ENCODE measurements at regions not wholly inside any gene's neighbourhood (a gene's known extent, or its start where the extent isn't known, plus 50 kb on each side); places are given as distances from the start of the nearest gene placed in this dataset.

DNA sequence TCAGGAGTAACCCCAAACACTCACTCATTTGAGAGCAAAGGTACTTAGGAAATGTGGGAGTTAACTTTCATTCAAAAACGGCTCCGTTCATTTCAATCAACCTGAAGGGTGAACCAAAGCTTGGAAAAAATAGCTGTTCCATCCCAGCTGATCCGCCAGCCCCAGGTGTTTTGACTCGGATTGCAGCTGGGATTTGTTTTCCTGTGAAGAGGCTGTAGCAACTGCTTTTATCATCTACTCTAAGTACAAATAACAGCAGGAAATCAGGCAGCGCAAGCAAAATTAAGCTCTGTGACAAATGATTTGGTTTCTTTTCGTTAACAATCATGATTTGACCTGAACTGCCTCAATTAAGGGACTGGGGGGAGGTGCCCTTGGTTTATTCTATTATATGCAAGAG lies 154.7 kb downstream of the BEND2 start:
- no peak for DNase-seq (ENCODE audit: low read depth, low spot score)
- Mint-ChIP-seq H3K27ac (ENCODE audit: unreplicated experiment) (no peak overlapping the region), H3K4me3 (no peak overlapping the region), H3K4me1 (peaks cover 7% of the 10 kb centered on the region), H3K9me3 (peaks cover 3% of the 10 kb centered on the region), H3K36me3 (ENCODE audit: low read depth) (peaks cover 4% of the 10 kb centered on the region), H3K27me3 (ENCODE audit: low read depth) (no peaks in the 10 kb centered on the region)
- TF ChIP-seq, protein P1, sequence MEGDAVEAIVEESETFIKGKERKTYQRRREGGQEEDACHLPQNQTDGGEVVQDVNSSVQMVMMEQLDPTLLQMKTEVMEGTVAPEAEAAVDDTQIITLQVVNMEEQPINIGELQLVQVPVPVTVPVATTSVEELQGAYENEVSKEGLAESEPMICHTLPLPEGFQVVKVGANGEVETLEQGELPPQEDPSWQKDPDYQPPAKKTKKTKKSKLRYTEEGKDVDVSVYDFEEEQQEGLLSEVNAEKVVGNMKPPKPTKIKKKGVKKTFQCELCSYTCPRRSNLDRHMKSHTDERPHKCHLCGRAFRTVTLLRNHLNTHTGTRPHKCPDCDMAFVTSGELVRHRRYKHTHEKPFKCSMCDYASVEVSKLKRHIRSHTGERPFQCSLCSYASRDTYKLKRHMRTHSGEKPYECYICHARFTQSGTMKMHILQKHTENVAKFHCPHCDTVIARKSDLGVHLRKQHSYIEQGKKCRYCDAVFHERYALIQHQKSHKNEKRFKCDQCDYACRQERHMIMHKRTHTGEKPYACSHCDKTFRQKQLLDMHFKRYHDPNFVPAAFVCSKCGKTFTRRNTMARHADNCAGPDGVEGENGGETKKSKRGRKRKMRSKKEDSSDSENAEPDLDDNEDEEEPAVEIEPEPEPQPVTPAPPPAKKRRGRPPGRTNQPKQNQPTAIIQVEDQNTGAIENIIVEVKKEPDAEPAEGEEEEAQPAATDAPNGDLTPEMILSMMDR (conservative IDR thresholded peaks at IDR 0.05): no peak

DNA sequence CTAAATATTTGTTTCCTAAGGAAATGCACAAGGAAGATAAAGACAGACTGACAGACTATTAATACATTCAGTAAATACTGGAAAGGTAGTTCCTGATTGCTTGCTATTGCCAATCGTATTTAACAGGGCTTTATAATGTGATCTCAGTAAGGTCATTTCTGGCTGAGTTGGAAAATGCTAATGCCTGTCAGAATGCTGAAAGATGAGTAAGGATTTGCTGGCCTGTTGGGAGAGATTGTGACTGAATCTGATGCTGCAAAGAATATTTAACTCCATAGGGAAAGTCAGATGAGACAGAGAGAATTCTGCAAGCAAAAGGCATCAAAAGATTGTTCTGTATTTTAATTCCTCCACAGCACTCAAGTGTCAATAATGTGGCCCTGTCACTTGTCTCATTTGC lies 169.0 kb downstream of the BEND2 start:
- TF ChIP-seq, protein P1 (conservative IDR thresholded peaks at IDR 0.05): no peak
- Mint-ChIP-seq H3K9me3 (peaks cover 12% of the 10 kb centered on the region), H3K4me3 (no peak overlapping the region), H3K27me3 (ENCODE audit: low read depth) (no peaks in the 10 kb centered on the region), H3K4me1 (no peaks in the 10 kb centered on the region), H3K27ac (ENCODE audit: unreplicated experiment) (no peak overlapping the region), H3K36me3 (ENCODE audit: low read depth) (peaks cover 6% of the 10 kb centered on the region)
- no peak for DNase-seq (ENCODE audit: low read depth, low spot score)

DNA sequence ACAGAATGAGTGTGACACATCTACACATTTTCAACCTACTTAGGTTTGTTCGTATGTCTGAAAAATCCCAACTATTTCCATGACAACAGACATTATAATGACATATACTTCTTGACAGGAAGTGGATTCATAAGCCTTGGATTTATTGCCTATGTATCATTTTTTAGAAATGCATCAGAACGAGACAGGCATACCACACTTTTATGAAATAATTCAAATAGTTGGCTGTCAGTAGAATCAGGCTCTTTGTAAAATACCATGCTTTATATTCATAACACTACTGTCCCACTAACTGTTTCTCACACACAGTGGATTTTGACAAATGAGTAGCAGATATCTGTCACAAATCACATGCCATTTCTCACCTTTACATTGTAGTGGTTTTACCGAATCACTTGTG lies 173.2 kb downstream of the BEND2 start:
- H3K9me3 Mint-ChIP-seq: peaks cover 12% of the 10 kb centered on the region
- DNase-seq (ENCODE audit: low read depth, low spot score): no peak
- peaks cover 6% of the 10 kb centered on the region for H3K36me3 Mint-ChIP-seq (ENCODE audit: low read depth)
- no peaks in the 10 kb centered on the region for H3K27me3 Mint-ChIP-seq (ENCODE audit: low read depth)
- TF ChIP-seq, protein P1 (conservative IDR thresholded peaks at IDR 0.05): no peak
- no peaks in the 10 kb centered on the region for H3K4me1 Mint-ChIP-seq
- H3K4me3 Mint-ChIP-seq: no peak overlapping the region
- no peak overlapping the region for H3K27ac Mint-ChIP-seq (ENCODE audit: unreplicated experiment)

DNA sequence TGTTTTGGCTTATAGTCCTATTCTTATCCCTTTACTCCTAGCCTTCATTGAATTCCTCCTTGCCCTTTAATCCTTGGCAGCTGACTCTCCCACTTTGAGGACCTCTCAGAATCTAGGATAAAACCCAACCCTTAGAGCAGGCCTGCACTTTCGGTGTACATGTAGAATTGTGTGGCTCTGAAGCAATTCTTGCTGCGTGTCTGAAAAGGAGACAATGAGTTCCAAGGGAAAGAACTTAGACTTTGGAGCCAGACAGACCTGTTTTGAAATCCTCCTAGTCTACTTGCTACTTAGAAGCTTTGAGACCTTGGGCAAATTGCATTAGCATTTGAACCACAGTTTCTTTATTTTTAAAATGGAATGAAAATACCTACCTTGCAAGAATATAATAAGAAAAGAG lies 175.2 kb downstream of the BEND2 start:
- Mint-ChIP-seq H3K9me3 (peaks cover 10% of the 10 kb centered on the region), H3K36me3 (ENCODE audit: low read depth) (peaks cover 3% of the 10 kb centered on the region), H3K27me3 (ENCODE audit: low read depth) (no peaks in the 10 kb centered on the region), H3K4me1 (no peaks in the 10 kb centered on the region), H3K4me3 (no peak overlapping the region), H3K27ac (ENCODE audit: unreplicated experiment) (no peak overlapping the region)
- TF ChIP-seq, protein P1 (conservative IDR thresholded peaks at IDR 0.05): no peak
- DNase-seq (ENCODE audit: low read depth, low spot score): no peak

DNA sequence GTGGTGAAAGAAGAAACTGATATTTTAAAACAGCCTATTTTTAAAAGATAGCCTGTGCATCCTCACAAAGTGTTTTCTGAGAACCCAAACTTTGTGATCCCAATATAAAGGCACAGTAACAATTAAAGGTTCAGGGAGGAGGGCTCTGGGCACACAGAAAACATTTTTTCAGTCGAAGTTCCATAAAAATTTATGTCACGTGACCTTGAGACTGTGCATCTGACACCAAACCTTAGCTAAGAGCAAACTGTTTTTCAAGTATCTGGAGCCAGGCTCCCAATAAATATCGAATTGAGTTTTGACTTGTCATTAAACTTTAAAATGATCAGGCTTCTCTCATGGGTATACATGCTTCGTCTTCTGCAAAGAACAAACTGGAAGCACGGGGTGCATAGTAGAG lies 177.9 kb downstream of the BEND2 start:
- no peaks in the 10 kb centered on the region for H3K9me3 Mint-ChIP-seq
- no peak for DNase-seq (ENCODE audit: low read depth, low spot score)
- no peaks in the 10 kb centered on the region for H3K4me1 Mint-ChIP-seq
- TF ChIP-seq, protein P1 (conservative IDR thresholded peaks at IDR 0.05): no peak
- H3K36me3 Mint-ChIP-seq (ENCODE audit: low read depth): no peaks in the 10 kb centered on the region
- H3K27me3 Mint-ChIP-seq (ENCODE audit: low read depth): no peaks in the 10 kb centered on the region
- no peak overlapping the region for H3K27ac Mint-ChIP-seq (ENCODE audit: unreplicated experiment)
- no peak overlapping the region for H3K4me3 Mint-ChIP-seq

DNA sequence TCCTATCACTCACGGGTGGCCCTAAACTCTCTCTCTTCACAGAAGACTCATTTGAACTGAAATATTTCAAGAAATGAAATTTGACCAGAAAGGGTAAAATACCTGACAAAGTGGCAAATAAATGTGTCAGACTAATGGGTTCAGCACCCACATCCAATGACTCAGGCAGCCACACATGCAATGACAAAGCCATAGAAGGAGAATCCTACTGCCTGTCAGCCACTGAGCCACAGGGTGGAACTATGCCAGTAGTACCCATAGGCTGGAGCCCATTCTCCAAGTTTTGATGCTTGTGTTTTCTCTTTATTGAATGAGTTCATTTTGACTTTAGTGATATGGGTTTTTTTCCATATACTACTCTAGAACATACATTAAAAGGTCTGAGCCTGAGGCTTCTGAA lies 179.0 kb downstream of the BEND2 start:
- Mint-ChIP-seq H3K9me3 (no peaks in the 10 kb centered on the region), H3K4me1 (no peaks in the 10 kb centered on the region)

More for the DNA sequence above, 179.0 kb downstream of the BEND2 start:
- no peaks in the 10 kb centered on the region for H3K36me3 Mint-ChIP-seq (ENCODE audit: low read depth)
- no peaks in the 10 kb centered on the region for H3K27me3 Mint-ChIP-seq (ENCODE audit: low read depth)
- H3K27ac Mint-ChIP-seq (ENCODE audit: unreplicated experiment): no peak overlapping the region
- TF ChIP-seq, protein P1 (conservative IDR thresholded peaks at IDR 0.05): no peak
- no peak for DNase-seq (ENCODE audit: low read depth, low spot score)
- H3K4me3 Mint-ChIP-seq: no peak overlapping the region

Data from neural crest cell (in vitro differentiated cells).